Neutrophil (primary cell): ENCODE measurements at regions not wholly inside any gene's neighbourhood (a gene's known extent, or its start where the extent isn't known, plus 50 kb on each side); places are given as distances from the start of the nearest gene placed in this dataset.

Experiments used
- H3K27ac ChIP-seq: fragments of 200-600 bp; sonication (generic); 2 replicates; pipeline ENCODE4 v1.5.1; 2016; ENCODE audit warnings: mild to moderate bottlenecking, moderate library complexity
- H3K27me3 ChIP-seq: fragments of 200-600 bp; sonication (generic); 2 replicates; pipeline ENCODE4 v1.6.0; 2016; ENCODE audit warnings: mild to moderate bottlenecking
- H3K36me3 ChIP-seq: fragments of 200-600 bp; sonication (generic); 2 replicates; pipeline ENCODE4 v1.5.1; 2017
- H3K4me1 ChIP-seq, 2 experiments: fragments of 200-600 bp in 1 of 2; sonication (generic) in 1 of 2; 1 replicate in 1 of 2; 2 replicates in 1 of 2; pipeline versions ENCODE4 v1.5.1 to v1.6.1; 2013 to 2016; ENCODE audit warnings: low read depth in 1 of 2, low read length in 1 of 2, mild to moderate bottlenecking in 1 of 2, moderate library complexity in 1 of 2; ENCODE audit not compliant: control insufficient read depth in 1 of 2, insufficient read depth in 1 of 2
- H3K4me3 ChIP-seq, 2 experiments: fragments of 200-600 bp in 1 of 2; sonication (generic) in 1 of 2; 1 replicate in 1 of 2; 2 replicates in 1 of 2; pipeline ENCODE4 v1.5.1; 2013 to 2016; ENCODE audit warnings: low read depth in 1 of 2, low read length in 1 of 2, mild to moderate bottlenecking in 1 of 2, moderate library complexity in 1 of 2
- H3K9me3 ChIP-seq: fragments of 200-600 bp; sonication (generic); 2 replicates; pipeline ENCODE4 v1.5.1; 2016
- TF ChIP-seq, protein P1 (sequence below): fragments of 200-600 bp; sonication (generic); IDR thresholded peaks from 2 replicates; pipeline ENCODE4 v1.5.1; 2016; ENCODE audit warnings: antibody characterized with exemption

DNA sequence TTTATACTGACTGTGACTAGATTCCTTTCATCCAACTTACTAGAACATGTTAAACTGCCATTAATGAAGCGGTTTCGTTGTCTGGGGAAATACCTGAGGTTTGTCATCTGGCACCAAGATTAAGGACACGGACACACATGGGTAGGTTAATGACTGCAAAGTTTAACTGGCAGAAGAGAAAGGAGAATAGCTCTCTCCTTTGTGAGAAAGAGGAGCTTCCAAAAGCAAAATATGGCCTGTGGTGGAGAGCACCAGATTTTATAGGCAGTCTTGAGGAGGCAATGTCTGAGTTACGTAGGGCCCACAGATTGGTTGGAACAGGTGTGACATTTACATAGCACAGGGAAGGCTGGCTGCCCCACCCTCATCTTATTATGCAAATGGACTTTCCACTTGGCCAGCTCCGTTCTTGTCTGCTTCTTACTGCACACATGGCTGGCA, 1193.0 kb upstream of the CELF2 start:
- Histone ChIP-seq H3K4me3 (no peak overlapping the region), H3K27me3 (no peaks in the 10 kb centered on the region), H3K27ac (no peak overlapping the region), H3K9me3 (no peaks in the 10 kb centered on the region), H3K36me3 (no peaks in the 10 kb centered on the region), H3K4me1 (peaks cover 7 to 11% of the 10 kb centered on the region in 2 experiments)
- TF ChIP-seq, protein P1, sequence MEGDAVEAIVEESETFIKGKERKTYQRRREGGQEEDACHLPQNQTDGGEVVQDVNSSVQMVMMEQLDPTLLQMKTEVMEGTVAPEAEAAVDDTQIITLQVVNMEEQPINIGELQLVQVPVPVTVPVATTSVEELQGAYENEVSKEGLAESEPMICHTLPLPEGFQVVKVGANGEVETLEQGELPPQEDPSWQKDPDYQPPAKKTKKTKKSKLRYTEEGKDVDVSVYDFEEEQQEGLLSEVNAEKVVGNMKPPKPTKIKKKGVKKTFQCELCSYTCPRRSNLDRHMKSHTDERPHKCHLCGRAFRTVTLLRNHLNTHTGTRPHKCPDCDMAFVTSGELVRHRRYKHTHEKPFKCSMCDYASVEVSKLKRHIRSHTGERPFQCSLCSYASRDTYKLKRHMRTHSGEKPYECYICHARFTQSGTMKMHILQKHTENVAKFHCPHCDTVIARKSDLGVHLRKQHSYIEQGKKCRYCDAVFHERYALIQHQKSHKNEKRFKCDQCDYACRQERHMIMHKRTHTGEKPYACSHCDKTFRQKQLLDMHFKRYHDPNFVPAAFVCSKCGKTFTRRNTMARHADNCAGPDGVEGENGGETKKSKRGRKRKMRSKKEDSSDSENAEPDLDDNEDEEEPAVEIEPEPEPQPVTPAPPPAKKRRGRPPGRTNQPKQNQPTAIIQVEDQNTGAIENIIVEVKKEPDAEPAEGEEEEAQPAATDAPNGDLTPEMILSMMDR = no peak

- Histone ChIP-seq H3K9me3 (no peaks in the 10 kb centered on the region), H3K27me3 (no peaks in the 10 kb centered on the region), H3K27ac (no peak overlapping the region), H3K36me3 (no peaks in the 10 kb centered on the region), H3K4me1 (peaks cover 7 to 11% of the 10 kb centered on the region in 2 experiments), H3K4me3 (no peak overlapping the region)
- TF ChIP-seq, protein P1 = no peak
Observed at GRCh38 chr10:9825491-9826018, 1192.1 kb upstream of the CELF2 start.

DNA sequence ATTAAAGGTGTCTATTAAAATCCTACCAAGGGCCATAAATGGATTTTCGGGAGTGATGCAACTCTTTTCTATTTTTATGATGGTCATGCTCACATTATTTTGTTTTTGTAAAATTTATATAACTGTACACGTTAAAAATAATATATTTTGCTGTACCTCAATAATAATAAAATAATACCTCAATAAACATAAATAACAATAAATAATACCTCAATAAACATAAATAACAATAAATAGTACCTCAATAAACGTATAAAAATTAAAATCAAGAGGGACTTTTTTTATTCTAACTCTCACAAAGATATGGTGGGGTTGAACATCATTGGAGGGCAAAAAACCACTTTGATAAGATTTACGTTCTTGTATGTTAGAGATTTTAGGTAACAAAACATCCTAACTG, 1189.6 kb upstream of the CELF2 start:
- Histone ChIP-seq H3K27me3 (no peaks in the 10 kb centered on the region), H3K9me3 (no peaks in the 10 kb centered on the region), H3K36me3 (no peaks in the 10 kb centered on the region), H3K4me1 (peaks cover 7 to 11% of the 10 kb centered on the region in 2 experiments), H3K4me3 (no peak overlapping the region), H3K27ac (no peak overlapping the region)
- TF ChIP-seq, protein P1 = no peak

DNA sequence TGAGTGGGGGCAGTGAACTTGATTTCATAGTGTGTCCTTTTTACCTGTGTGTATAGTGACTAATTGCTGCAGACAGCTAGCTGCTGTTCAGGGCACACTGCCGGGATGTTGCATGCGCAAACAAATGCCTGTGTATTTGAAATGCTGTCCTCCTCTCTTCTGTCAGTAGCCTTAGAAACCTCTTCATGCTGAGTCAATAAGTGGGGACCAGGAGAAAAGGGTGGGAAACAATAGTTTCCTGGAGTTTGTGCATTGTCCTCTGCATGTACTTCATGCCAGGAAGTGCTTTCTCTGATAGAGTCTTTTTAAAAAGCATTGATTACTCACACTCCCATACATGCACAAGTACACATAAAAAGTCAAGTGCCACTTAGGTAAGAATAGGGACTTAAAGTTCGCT, 1183.7 kb upstream of the CELF2 start:
- no peaks in the 10 kb centered on the region for H3K36me3 ChIP-seq
- no peak overlapping the region for H3K27ac ChIP-seq
- H3K4me3 ChIP-seq = no peak overlapping the region
- TF ChIP-seq, protein P1 = no peak
- H3K27me3 ChIP-seq = no peaks in the 10 kb centered on the region
- no peaks in the 10 kb centered on the region for H3K9me3 ChIP-seq
- H3K4me1 ChIP-seq = no peaks in the 10 kb centered on the region

DNA sequence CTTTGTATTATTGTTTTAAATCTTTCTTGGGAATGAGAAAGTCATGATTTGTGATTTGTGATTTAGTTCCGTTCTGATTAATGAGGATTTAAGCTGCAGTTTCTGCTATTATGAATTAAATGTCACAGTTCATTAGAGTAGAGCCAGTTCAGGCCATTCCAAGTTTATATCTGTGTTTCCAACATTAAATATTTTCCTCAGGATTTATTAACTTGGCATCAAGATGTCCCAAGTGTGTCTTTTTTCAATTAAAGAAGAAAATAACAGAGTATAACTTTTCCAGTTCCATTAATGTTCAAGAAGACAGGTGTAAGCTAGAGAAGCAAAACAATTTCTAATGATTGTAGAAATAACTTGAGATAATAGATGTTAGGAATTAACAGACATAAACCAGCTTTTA, 1183.2 kb upstream of the CELF2 start:
- Histone ChIP-seq H3K27me3 (no peaks in the 10 kb centered on the region), H3K36me3 (no peaks in the 10 kb centered on the region), H3K4me1 (no peaks in the 10 kb centered on the region), H3K9me3 (no peaks in the 10 kb centered on the region), H3K4me3 (no peak overlapping the region), H3K27ac (no peak overlapping the region)
- TF ChIP-seq, protein P1 = no peak

- Histone ChIP-seq H3K27me3 (no peaks in the 10 kb centered on the region), H3K4me3 (no peak overlapping the region), H3K36me3 (no peaks in the 10 kb centered on the region), H3K9me3 (no peaks in the 10 kb centered on the region), H3K4me1 (no peaks in the 10 kb centered on the region), H3K27ac (no peak overlapping the region)
- TF ChIP-seq, protein P1 = no peak
Observed at GRCh38 chr10:9845075-9845474, 1172.6 kb upstream of the CELF2 start.
